SK-N-SH treated with all-trans-retinoic acid at 6 μM for 48 hours (cell line): ENCODE measurements at regions not wholly inside any gene's neighbourhood (a gene's known extent, or its start where the extent isn't known, plus 50 kb on each side); places are given as distances from the start of the nearest gene placed in this dataset.
"Not testable (repeated sequence)": the region's sequence is repeated elsewhere in the genome, so short reads cannot be mapped to it uniquely, and the experiment has no call there.

ENCODE experiments used
- ATAC-seq: fragments of 200-7000 bp; cut with Tn5 transposase; 3 replicates; pipeline ENCODE4 v1.9.1; 2020; ENCODE audit warnings: mild to moderate bottlenecking, moderate library complexity
- ARNTL ChIP-seq: fragments of 450-650 bp; formaldehyde crosslinking; IDR thresholded peaks from 2 replicates; pipeline ENCODE4 v1.5.0; 2020; ENCODE audit warnings: low read depth, mild to moderate bottlenecking, moderate library complexity, borderline replicate concordance
- BACH2 ChIP-seq: fragments of 250-450 bp; sonication (Bioruptor Pico); IDR thresholded peaks from 2 replicates; pipeline ENCODE4 v1.9.0; 2021; ENCODE audit warnings: mild to moderate bottlenecking, borderline replicate concordance
- CREB5 ChIP-seq: fragments of 250-450 bp; sonication (Bioruptor Pico); IDR thresholded peaks from 2 replicates; pipeline ENCODE4 v1.5.1; 2020; ENCODE audit warnings: low read depth, mild to moderate bottlenecking, moderate library complexity
- CSRNP3 ChIP-seq: fragments of 250-450 bp; sonication (Bioruptor Pico); IDR thresholded peaks from 2 replicates; pipeline ENCODE4 v1.5.1; 2021; ENCODE audit warnings: mild to moderate bottlenecking, moderate library complexity
- GLIS3 ChIP-seq: fragments of 250-450 bp; sonication (Bioruptor Pico); IDR thresholded peaks from 2 replicates; pipeline ENCODE4 v1.5.0; 2020; ENCODE audit warnings: mild to moderate bottlenecking, moderate library complexity
- ISL1 ChIP-seq: fragments of 250-450 bp; sonication (Bioruptor Pico); IDR thresholded peaks from 2 replicates; pipeline ENCODE4 v2.1.2; 2022; ENCODE audit warnings: mild to moderate bottlenecking, moderate library complexity
- OSR1 ChIP-seq: fragments of 250-450 bp; sonication (Bioruptor Pico); IDR thresholded peaks from 2 replicates; pipeline ENCODE4 v1.8.0; 2022; ENCODE audit warnings: moderate library complexity, mild to moderate bottlenecking, inconsistent platforms
- PATZ1 ChIP-seq: fragments of 250-450 bp; sonication (Bioruptor Pico); IDR thresholded peaks from 2 replicates; pipeline ENCODE4 v1.8.0; 2020; ENCODE audit warnings: mild to moderate bottlenecking, moderate library complexity, borderline replicate concordance
- POU6F1 ChIP-seq: fragments of 250-450 bp; sonication (Bioruptor Pico); IDR thresholded peaks from 2 replicates; pipeline ENCODE4 v1.8.0; 2021; ENCODE audit warnings: low read depth, mild to moderate bottlenecking, moderate library complexity, borderline replicate concordance
- RARB ChIP-seq: fragments of 250-450 bp; sonication (Bioruptor Pico); IDR thresholded peaks from 2 replicates; pipeline ENCODE4 v1.8.0; 2021; ENCODE audit warnings: mild to moderate bottlenecking, moderate library complexity
- SNAI2 ChIP-seq: fragments of 250-450 bp; sonication (Bioruptor Pico); IDR thresholded peaks from 2 replicates; pipeline ENCODE4 v1.5.0; 2020; ENCODE audit warnings: mild to moderate bottlenecking, moderate library complexity
- TCF4 ChIP-seq: fragments of 250-450 bp; sonication (Bioruptor Pico); IDR thresholded peaks from 2 replicates; pipeline ENCODE4 v1.8.0; 2021; ENCODE audit warnings: mild to moderate bottlenecking, moderate library complexity, borderline replicate concordance
- TOX ChIP-seq: fragments of 250-450 bp; sonication (Bioruptor Pico); IDR thresholded peaks from 2 replicates; pipeline ENCODE4 v1.8.0; 2021; ENCODE audit warnings: mild to moderate bottlenecking, moderate library complexity, borderline replicate concordance
- ZC3H10 ChIP-seq: fragments of 250-450 bp; sonication (Bioruptor Pico); IDR thresholded peaks from 2 replicates; pipeline ENCODE4 v1.5.1; 2021; ENCODE audit warnings: mild to moderate bottlenecking, moderate library complexity
- ZNF565 ChIP-seq: fragments of 450-650 bp; formaldehyde crosslinking; conservative IDR thresholded peaks from 2 replicates; pipeline ENCODE4 v1.5.0; 2020; ENCODE audit warnings: low read depth, mild to moderate bottlenecking, moderate library complexity
- ZNF8 ChIP-seq: fragments of 450-650 bp; formaldehyde crosslinking; IDR thresholded peaks from 2 replicates; pipeline ENCODE4 v1.5.0; 2020; ENCODE audit warnings: mild to moderate bottlenecking, moderate library complexity
- TF ChIP-seq, protein P1 (sequence below): fragments of 250-450 bp; sonication (Bioruptor Pico); IDR thresholded peaks from 2 replicates; pipeline ENCODE4 v1.5.0; 2020; ENCODE audit warnings: mild to moderate bottlenecking, moderate library complexity

- TF ChIP-seq ZNF565 = no peak
- no peak for TF ChIP-seq PATZ1 (CRISPR knock-in tag)
- TF ChIP-seq POU6F1 (CRISPR knock-in tag) = no peak
- no peak for TF ChIP-seq SNAI2 (CRISPR knock-in tag)
- TF ChIP-seq OSR1 (CRISPR knock-in tag) = no peak
- no peak for TF ChIP-seq RARB (CRISPR knock-in tag)
- TF ChIP-seq, protein P1, sequence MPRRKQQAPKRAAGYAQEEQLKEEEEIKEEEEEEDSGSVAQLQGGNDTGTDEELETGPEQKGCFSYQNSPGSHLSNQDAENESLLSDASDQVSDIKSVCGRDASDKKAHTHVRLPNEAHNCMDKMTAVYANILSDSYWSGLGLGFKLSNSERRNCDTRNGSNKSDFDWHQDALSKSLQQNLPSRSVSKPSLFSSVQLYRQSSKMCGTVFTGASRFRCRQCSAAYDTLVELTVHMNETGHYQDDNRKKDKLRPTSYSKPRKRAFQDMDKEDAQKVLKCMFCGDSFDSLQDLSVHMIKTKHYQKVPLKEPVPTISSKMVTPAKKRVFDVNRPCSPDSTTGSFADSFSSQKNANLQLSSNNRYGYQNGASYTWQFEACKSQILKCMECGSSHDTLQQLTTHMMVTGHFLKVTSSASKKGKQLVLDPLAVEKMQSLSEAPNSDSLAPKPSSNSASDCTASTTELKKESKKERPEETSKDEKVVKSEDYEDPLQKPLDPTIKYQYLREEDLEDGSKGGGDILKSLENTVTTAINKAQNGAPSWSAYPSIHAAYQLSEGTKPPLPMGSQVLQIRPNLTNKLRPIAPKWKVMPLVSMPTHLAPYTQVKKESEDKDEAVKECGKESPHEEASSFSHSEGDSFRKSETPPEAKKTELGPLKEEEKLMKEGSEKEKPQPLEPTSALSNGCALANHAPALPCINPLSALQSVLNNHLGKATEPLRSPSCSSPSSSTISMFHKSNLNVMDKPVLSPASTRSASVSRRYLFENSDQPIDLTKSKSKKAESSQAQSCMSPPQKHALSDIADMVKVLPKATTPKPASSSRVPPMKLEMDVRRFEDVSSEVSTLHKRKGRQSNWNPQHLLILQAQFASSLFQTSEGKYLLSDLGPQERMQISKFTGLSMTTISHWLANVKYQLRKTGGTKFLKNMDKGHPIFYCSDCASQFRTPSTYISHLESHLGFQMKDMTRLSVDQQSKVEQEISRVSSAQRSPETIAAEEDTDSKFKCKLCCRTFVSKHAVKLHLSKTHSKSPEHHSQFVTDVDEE (CRISPR knock-in tag) = no peak
- no peak for TF ChIP-seq GLIS3
- no peak for TF ChIP-seq CSRNP3 (CRISPR knock-in tag)
- TF ChIP-seq BACH2 = no peak
- TF ChIP-seq CREB5 (CRISPR knock-in tag) = no peak
- TF ChIP-seq ARNTL (CRISPR knock-in tag) = no peak
- TF ChIP-seq ISL1 (CRISPR knock-in tag) = no peak
- no peak for ATAC-seq
These were observed 844.9 kb upstream of the COBL start for GRCh38 chr7:52161483-52161882.

DNA sequence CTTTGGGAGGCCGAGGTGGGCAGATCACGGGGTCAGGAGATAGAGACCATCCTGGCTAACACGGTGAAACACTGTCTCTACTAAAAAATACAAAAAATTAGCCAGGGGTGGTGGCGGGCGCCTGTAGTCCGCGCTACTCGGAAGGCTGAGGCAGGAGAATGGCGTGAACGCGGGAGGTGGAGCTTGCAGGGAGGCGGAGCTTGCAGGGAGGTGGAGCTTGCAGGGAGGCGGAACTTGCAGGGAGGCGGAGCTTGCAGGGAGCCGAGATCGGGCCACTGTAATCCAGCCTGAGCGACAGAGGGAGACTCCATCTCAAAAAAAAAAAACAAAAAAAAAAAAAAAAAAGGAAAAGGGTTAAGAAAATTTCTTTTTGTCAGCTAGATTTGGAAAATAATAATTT is 842.8 kb upstream of the COBL start:
- not testable (repeated sequence) for ATAC-seq

DNA sequence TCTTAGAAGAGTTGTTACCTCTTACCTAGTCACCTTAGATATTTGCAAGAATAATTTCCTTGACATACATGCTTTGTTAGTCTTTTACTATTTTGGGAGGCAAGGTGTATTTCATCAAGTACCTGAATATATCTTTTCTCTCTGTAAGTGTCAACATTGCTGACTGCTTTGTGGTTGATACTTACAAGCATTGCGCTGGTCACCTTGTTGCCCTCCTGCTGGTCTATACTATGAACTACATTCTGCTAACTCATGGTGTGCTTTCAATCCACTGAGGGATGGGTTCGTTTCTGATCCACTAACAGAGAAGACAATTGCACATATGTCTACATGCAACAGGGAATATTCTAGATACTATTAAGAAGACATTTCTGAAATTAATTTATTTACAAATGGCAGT is 837.8 kb upstream of the COBL start:
- TF ChIP-seq TOX (no peak), TCF4 (no peak), ZC3H10 (no peak), PATZ1 (CRISPR knock-in tag) (no peak), ZNF8 (CRISPR knock-in tag) (no peak), CSRNP3 (CRISPR knock-in tag) (no peak), BACH2 (no peak)
- TF ChIP-seq, protein P1 (CRISPR knock-in tag) = no peak
- no peak for ATAC-seq
